ENCODE measurements at regions not wholly inside any gene's neighbourhood (a gene's known extent, or its start where the extent isn't known, plus 50 kb on each side); places are given as distances from the start of the nearest gene placed in this dataset.

GRCh38 chr11:135075740-135076139, 663.7 kb upstream of the B3GAT1 start:
- DNase-seq (ENCODE audit: insufficient read length, low spot score): no peak
- no peak for FAIRE-seq

- no peak for FAIRE-seq
Observed at GRCh38 chr11:135074397-135074998, 662.5 kb upstream of the B3GAT1 start.

GRCh38 chr11:135073870-135074269, 661.8 kb upstream of the B3GAT1 start:
- DNase-seq (ENCODE audit: insufficient read length, low spot score) (no peak), FAIRE-seq (no peak)

More at GRCh38 chr11:135074397-135074998, 662.5 kb upstream of the B3GAT1 start:
- DNase-seq (ENCODE audit: insufficient read length, low spot score): no peak

- no peak for FAIRE-seq
- DNase-seq (ENCODE audit: insufficient read length, low spot score): no peak
Observed at GRCh38 chr11:135073381-135073780, 661.3 kb upstream of the B3GAT1 start.

- DNase-seq (ENCODE audit: insufficient read length, low spot score) (no peak), FAIRE-seq (no peak)
Observed at GRCh38 chr11:135069890-135070289, 657.8 kb upstream of the B3GAT1 start.

- DNase-seq (ENCODE audit: insufficient read length, low spot score): no peak
Observed at GRCh38 chr11:135069063-135069462, 657.0 kb upstream of the B3GAT1 start.

GRCh38 chr11:135062994-135063393, 651.0 kb upstream of the B3GAT1 start:
- FAIRE-seq (no peak), DNase-seq (ENCODE audit: insufficient read length, low spot score) (no peak)

More at GRCh38 chr11:135069063-135069462, 657.0 kb upstream of the B3GAT1 start:
- no peak for FAIRE-seq

- FAIRE-seq: no peak
- DNase-seq (ENCODE audit: insufficient read length, low spot score): no peak
Observed at GRCh38 chr11:135061166-135061565, 649.1 kb upstream of the B3GAT1 start.

GRCh38 chr11:135046986-135047385, 634.9 kb upstream of the B3GAT1 start:
- FAIRE-seq: no peak
- no peak for DNase-seq (ENCODE audit: insufficient read length, low spot score)

GRCh38 chr11:135046556-135046955, 634.5 kb upstream of the B3GAT1 start:
- FAIRE-seq (no peak), DNase-seq (ENCODE audit: insufficient read length, low spot score) (no peak)

- DNase-seq (ENCODE audit: insufficient read length, low spot score) (no peak), FAIRE-seq (no peak)
Observed at GRCh38 chr11:135043434-135043833, 631.4 kb upstream of the B3GAT1 start.

- FAIRE-seq (no peak), DNase-seq (ENCODE audit: insufficient read length, low spot score) (no peak)
Observed at GRCh38 chr11:135037828-135038227, 625.8 kb upstream of the B3GAT1 start.

GRCh38 chr11:135036488-135037297, 624.7 kb upstream of the B3GAT1 start:
- DNase-seq (ENCODE audit: insufficient read length, low spot score): no peak
- no peak for FAIRE-seq

GRCh38 chr11:135035282-135035681, 623.2 kb upstream of the B3GAT1 start:
- DNase-seq (ENCODE audit: insufficient read length, low spot score) (no peak), FAIRE-seq (no peak)

GRCh38 chr11:135033540-135033939, 621.5 kb upstream of the B3GAT1 start:
- FAIRE-seq (no peak), DNase-seq (ENCODE audit: insufficient read length, low spot score) (no peak)

- DNase-seq (ENCODE audit: insufficient read length, low spot score): no peak
- FAIRE-seq: no peak
Observed at GRCh38 chr11:135031205-135031989, 619.4 kb upstream of the B3GAT1 start.

- FAIRE-seq: no peak
- DNase-seq (ENCODE audit: insufficient read length, low spot score): peak; percentile 20
Observed at GRCh38 chr11:135027461-135027860, 615.4 kb upstream of the B3GAT1 start.

GRCh38 chr11:135023499-135023898, 611.5 kb upstream of the B3GAT1 start:
- DNase-seq (ENCODE audit: insufficient read length, low spot score) (no peak), FAIRE-seq (no peak)

- FAIRE-seq (no peak), DNase-seq (ENCODE audit: insufficient read length, low spot score) (no peak)
Observed at GRCh38 chr11:135022454-135022853, 610.4 kb upstream of the B3GAT1 start.

GRCh38 chr11:135019899-135020298, 607.9 kb upstream of the B3GAT1 start:
- DNase-seq (ENCODE audit: insufficient read length, low spot score) (no peak), FAIRE-seq (no peak)

GRCh38 chr11:135019343-135019871, 607.4 kb upstream of the B3GAT1 start:
- DNase-seq (ENCODE audit: insufficient read length, low spot score) (no peak), FAIRE-seq (no peak)

Measured in GM19239 (cell line).